ELR (cell line): ENCODE measurements at regions not wholly inside any gene's neighbourhood (a gene's known extent, or its start where the extent isn't known, plus 50 kb on each side); places are given as distances from the start of the nearest gene placed in this dataset.
"Not testable (repeated sequence)": the region's sequence is repeated elsewhere in the genome, so short reads cannot be mapped to it uniquely, and the experiment has no call there.

ENCODE experiments used
- DNase-seq: peaks from one replicate; pipeline ENCODE4 v3.0.0-alpha.2; 2015; ENCODE audit warnings: low read depth

GRCh38 chr2:239550357-239550756 is 149.5 kb upstream of the HDAC4 start:
- no peak for DNase-seq

GRCh38 chr2:239549711-239550255 is 149.0 kb upstream of the HDAC4 start:
- no peak for DNase-seq

DNA sequence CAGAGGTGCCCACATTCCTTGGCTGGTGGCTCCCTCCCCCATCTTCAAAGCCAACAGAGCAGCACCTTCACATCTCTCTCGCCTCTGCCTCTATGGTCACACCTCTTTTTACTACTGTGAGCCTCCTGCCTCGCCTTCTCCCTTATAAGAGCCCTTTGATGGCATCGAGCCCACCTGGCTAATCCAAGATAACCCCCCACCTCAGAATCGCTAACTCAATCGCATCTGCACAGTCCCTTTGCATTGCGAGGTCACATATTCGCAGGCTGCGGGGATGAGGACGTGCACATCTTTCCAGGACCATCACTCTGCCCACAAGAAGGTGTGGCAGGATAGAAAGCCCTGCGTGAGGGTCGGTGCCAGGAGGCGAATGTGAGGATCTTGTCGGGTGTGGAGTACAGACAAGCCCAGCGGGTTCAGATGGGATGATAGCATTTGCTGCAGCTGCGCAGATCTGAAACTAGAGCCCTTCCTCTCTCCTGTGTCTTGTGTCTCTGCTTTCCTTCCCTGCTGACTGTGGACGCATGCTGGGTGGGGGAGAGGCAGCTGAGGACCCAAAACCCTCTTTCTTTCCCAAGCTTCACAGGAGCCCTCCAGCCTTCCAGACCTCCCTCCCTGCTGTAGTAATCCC is 148.3 kb upstream of the HDAC4 start:
- no peak for DNase-seq

GRCh38 chr2:239548451-239548871 is 147.6 kb upstream of the HDAC4 start:
- DNase-seq: no peak

DNA sequence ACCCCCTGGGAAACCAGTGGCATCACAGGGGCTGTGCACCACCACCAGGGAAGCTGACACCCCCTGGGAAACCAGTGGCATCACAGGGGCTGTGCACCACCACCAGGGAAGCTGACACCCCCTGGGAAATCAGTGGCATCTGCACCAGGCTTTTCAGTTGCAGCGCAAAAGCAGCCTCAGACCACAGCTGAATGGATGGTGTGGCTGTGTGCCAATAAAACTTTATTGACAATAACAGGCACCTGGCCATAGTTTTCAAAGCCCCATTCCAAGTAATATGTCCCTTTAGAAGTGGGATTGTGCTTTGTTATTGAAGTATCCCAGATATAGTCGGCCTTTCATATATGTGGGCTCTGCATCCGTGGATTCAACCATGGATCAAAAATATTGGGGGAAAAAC is 146.3 kb upstream of the HDAC4 start:
- DNase-seq: not testable (repeated sequence)

DNA sequence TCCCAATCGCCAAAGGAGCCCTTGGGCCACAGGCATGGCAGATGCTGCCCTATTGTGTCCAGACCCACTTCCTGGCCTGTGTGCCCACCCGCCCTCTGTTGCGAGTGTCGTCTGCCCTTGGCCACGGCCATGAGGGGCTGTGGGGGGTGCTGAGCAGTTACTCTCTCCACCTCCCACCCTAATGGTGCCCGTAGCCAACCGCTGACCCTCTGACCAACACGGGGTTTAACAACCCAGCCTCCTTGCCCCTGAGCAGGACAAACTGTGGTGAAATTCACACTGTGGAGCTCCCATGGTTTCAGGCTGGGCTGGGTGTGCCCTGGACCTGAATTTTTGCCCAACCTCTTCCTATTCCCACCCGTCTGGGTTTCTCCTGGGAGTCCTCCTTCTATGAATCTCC is 145.7 kb upstream of the HDAC4 start:
- no peak for DNase-seq

DNA sequence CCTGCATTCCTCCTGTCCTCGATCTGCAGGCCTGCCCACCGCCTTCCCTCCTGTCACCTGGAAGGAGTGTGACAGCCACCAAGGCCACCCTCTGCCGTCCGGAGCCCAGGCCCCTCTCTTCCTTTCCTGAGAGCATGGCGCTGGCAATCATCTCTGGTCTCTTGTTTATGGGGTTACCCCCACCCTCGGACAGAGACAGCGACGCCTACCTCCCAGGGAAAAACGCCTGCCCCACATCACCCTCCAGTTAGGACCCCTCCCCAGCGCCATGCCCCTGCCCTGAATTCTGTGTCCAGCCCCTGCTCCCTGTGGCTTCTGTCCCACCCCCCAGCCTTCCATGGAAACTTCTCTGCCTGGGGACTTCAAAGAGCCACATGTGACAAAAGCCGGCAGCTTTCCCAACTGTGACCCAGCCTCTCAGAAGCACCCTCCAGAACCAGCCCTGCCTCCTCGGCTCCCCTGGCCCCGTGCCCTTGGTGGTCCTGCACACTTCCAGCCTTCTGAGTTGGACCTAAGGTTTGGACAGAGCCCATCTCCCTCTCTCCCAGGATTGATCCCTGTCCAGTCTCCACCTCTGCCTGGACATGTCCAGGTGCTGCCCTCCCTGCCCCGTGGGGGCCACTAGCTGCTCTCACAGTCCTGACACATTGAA is 145.0 kb upstream of the HDAC4 start:
- no peak for DNase-seq

DNA sequence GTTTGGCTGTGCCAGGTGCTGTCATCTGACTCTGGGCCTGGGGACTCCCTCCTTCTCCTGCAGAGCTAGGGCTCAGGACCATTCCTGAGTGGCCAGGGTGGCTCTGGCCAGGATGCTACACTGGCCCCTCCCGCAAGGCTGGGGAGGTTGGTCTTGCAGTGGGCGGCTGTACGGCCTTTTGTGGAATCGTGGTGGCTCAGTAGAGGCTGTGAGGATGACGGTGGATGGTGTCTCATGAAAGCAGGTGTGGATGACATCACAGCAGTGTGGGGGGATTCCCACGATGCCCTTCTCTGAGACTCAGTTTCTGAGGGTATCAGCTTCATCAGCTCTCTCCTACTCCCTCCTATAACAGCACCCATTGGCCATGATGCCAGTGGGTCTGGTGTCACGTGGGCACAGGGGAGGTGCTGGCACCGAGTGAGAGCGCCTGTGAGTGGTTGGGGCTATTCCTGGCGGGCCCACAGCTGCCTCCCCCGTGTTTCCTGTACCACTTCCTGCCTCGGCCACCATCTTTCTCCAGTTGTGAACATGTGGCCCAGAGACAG is 144.2 kb upstream of the HDAC4 start:
- DNase-seq: no peak

- DNase-seq: no peak
Observed at GRCh38 chr2:239544143-239544917, 143.5 kb upstream of the HDAC4 start.

DNA sequence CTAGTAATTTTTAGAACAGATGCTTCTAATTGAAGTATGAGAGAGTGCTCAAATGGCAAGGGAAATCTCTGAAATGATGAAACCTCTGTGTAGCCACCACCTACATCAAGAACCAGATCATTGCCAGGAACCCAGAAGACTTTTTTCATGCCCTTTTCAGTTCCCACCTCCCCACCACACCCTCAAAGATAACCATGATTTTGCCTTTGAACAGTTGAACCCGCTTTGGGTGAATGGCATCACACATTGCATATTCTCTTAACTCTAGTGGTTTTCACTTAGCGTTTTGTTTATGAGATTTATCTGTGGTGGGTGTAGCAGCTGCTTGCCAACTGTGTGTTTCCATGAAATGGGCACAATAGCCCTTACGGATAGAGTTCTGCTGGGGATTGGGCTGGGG is 142.9 kb upstream of the HDAC4 start:
- DNase-seq: no peak

DNA sequence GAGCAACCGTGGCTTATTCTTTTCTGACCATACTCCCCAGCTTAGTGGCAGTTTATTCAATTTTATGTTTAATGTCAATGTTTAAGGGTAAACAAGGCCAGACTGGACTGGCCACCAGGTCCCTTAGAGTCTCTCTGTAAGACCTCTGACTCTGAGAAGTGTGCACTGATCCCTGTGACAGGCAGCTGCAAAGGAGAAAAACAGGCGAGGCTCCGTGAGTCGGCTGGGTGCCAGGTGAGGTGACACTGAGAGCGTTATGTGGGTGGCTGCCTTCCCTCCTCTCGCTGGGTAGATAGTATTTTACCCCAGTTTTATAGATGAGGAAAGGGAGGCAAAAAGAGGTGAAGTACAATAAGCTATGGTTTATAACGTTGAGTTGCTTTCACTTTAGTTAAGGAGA is 139.4 kb upstream of the HDAC4 start:
- no peak for DNase-seq

GRCh38 chr2:239539776-239540100 is 138.9 kb upstream of the HDAC4 start:
- DNase-seq: no peak

DNA sequence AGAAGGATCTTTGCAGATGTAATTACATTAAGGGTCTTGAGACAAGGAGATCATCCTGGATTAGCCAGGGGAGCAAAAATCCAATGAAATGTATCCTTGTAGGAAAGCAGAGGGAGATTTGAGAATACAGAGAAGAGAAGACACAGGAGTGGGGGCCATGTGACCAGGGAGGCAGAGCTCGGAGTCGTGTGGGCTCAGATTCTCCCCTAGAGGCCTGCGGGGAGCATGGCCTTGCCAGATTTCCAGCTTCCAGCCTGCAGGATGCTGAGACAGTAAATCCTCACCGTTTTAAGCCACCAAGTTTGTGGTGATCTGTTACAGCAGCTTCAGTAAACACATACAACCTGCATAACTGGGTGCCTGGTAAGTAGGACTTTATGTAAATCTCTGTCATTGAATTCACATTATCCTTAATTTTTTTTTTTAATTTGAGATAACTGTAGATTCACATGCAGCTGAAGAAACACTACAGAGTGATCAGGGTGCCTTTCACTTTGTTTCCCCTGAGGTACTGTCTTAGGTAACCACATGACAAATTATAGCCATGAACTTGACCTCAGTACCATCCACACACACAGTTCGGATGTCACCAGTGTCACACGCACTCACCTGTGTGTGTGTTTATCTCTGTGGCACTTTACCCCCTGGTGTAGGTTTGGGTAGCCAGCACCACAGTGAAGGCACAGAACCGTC is 138.4 kb upstream of the HDAC4 start:
- no peak for DNase-seq

- no peak for DNase-seq
Observed at GRCh38 chr2:239538357-239539052, 137.7 kb upstream of the HDAC4 start.

GRCh38 chr2:239537633-239538356 is 137.0 kb upstream of the HDAC4 start:
- DNase-seq: no peak

- DNase-seq: no peak
Observed at GRCh38 chr2:239536186-239536585, 135.4 kb upstream of the HDAC4 start.

- DNase-seq: no peak
Observed at GRCh38 chr2:239535413-239536144, 134.8 kb upstream of the HDAC4 start.

- DNase-seq: no peak
Observed at GRCh38 chr2:239534581-239535412, 134.0 kb upstream of the HDAC4 start.

DNA sequence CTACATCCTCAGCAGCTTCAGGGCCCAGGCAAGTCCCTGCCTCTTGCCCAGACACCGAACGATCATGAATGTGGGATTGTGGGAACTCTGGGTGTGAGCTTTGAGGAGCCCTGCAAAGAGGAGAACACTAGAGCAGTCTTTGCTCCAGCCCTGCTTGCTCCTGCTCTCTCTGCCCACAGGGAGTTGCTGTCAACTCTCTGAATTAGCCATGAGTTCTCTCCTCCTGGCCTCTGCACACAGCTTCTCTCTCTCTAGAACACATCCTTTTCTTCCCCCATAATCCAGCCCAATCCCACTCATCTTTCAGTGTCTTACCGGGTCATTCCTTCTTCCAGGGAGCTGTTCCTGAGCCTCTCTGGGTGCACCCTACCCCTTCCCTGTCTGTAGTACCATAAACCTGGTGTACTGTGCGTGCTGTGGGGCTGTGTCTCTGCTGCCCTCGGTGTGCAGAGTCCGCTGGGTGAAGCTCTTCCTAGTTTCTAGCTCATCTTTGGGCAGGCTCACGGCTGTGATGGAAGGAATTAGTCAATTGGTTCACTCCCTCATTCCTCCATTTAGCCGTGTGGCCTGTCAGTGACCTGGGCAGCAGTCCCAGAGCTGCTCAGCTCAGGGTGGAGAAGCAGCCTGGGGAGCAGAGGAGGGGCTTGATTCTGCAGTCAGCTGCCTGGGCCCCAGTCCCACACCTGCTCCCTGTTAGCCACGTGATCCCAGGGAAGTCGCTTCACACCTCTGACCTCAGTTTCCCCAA is 132.9 kb upstream of the HDAC4 start:
- DNase-seq: no peak
